ENCODE measurements at regions not wholly inside any gene's neighbourhood (a gene's known extent, or its start where the extent isn't known, plus 50 kb on each side); places are given as distances from the start of the nearest gene placed in this dataset.

GRCh38 chr6:45736134-45736533 lies 279.5 kb downstream of the CLIC5 start:
- no peak for DNase-seq
- no peak for ATAC-seq
- Histone ChIP-seq H3K36me3 (no peaks in the 10 kb centered on the region), H3K4me1 (no peaks in the 10 kb centered on the region), H3K9me3 (no peaks in the 10 kb centered on the region), H3K27ac (no peak overlapping the region), H3K27me3 (no peaks in the 10 kb centered on the region), H3K4me3 (no peak overlapping the region)
- intact Hi-C loops (cut with DNase I), result no loop called here
- TF ChIP-seq CTCF (IDR thresholded peaks at IDR 0.05), result no peak

- Histone ChIP-seq H3K36me3 (no peaks in the 10 kb centered on the region), H3K4me3 (no peak overlapping the region), H3K9me3 (no peaks in the 10 kb centered on the region), H3K27me3 (no peaks in the 10 kb centered on the region), H3K27ac (no peak overlapping the region), H3K4me1 (no peaks in the 10 kb centered on the region)
- ATAC-seq (no peak), DNase-seq (no peak)
- TF ChIP-seq CTCF (IDR thresholded peaks at IDR 0.05), result no peak
- intact Hi-C loops (cut with DNase I), result no loop called here
Measured at GRCh38 chr6:45732731-45733130, 282.9 kb downstream of the CLIC5 start.

- ATAC-seq, result no peak
- Histone ChIP-seq H3K27me3 (no peaks in the 10 kb centered on the region), H3K36me3 (no peaks in the 10 kb centered on the region), H3K4me1 (no peaks in the 10 kb centered on the region), H3K9me3 (no peaks in the 10 kb centered on the region), H3K4me3 (no peak overlapping the region), H3K27ac (no peak overlapping the region)
- DNase-seq, result no peak
- no peak for TF ChIP-seq CTCF (IDR thresholded peaks at IDR 0.05)
- intact Hi-C loops (cut with DNase I), result no loop called here
Measured at GRCh38 chr6:45730232-45730631, 285.4 kb downstream of the CLIC5 start.

DNA sequence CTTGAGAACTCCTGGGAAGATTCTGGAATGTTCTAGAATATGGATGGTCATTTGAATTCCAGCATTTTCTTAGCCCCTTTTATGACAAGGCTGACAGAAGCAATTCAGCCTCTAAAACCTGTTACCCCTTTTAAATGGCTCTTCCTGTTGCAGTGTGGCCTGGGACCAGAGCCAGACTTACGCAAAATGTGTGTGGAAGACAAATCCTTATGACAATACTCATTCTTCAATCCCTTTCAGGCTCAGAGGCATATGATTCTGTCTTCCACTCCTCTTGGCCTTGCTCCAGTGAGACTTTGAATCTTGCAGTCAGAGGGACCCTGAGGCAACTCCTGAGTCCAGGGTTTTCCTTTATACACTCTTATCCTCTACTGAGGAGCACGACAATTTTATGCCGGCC lies 287.0 kb downstream of the CLIC5 start:
- no peak for DNase-seq
- Histone ChIP-seq H3K4me1 (no peaks in the 10 kb centered on the region), H3K27me3 (no peaks in the 10 kb centered on the region), H3K36me3 (no peaks in the 10 kb centered on the region), H3K9me3 (no peaks in the 10 kb centered on the region), H3K27ac (no peak overlapping the region), H3K4me3 (no peak overlapping the region)
- intact Hi-C loops (cut with DNase I), result no loop called here
- TF ChIP-seq CTCF (IDR thresholded peaks at IDR 0.05), result no peak
- no peak for ATAC-seq

GRCh38 chr6:45727819-45728449 lies 287.7 kb downstream of the CLIC5 start:
- intact Hi-C loops (cut with DNase I), result no loop called here
- no peak for ATAC-seq

More at GRCh38 chr6:45727819-45728449, 287.7 kb downstream of the CLIC5 start:
- no peaks in the 10 kb centered on the region for H3K27me3 ChIP-seq
- no peaks in the 10 kb centered on the region for H3K4me1 ChIP-seq
- no peak overlapping the region for H3K27ac ChIP-seq
- no peak for DNase-seq
- H3K4me3 ChIP-seq, result no peak overlapping the region
- no peaks in the 10 kb centered on the region for H3K36me3 ChIP-seq
- TF ChIP-seq CTCF (IDR thresholded peaks at IDR 0.05), result no peak
- no peaks in the 10 kb centered on the region for H3K9me3 ChIP-seq

Measured in upper lobe of right lung (tissue), 1 donor.